ENCODE measurements at regions not wholly inside any gene's neighbourhood (a gene's known extent, or its start where the extent isn't known, plus 50 kb on each side); places are given as distances from the start of the nearest gene placed in this dataset.
"Not testable (repeated sequence)": the region's sequence is repeated elsewhere in the genome, so short reads cannot be mapped to it uniquely, and the experiment has no call there.

DNA sequence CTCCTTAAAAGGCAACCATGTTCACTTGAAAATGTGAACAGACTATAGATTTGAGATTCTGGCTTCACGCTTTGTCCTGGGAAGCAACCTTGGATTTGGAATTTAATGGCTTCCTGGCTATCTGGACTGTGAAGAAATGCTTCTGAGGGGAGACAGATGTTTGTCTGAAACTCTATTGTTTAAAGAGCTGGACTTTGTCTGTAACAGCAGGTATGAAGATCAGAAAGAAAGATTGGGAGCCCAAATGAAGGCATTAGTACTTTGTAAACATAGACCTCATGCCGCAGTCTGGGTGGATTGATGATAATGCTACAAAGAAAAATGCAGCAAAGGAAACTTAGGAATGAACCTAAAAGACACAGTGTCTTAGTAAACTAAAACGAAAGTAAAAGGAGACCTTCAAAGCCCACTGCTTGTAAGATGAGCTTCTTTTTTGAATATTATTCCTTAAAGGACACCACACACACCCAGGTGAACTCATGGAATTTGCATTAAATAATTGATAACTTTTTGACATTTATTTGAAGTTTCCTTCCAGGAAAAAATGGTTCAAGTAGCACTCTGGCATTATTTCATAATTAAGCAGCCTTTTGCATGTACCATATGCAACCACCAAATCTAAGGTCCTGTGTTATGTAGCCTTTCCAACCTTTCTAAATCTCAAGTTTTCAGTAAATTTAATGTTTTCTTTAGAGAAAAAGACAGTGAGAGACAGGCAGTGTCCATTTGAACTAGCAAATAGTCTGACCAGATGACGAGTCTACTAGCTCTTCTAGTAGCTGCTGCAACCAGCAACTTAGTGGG lies 119.9 kb downstream of the SPDYE17 start:
- not testable (repeated sequence) for H3K4me1 ChIP-seq

DNA sequence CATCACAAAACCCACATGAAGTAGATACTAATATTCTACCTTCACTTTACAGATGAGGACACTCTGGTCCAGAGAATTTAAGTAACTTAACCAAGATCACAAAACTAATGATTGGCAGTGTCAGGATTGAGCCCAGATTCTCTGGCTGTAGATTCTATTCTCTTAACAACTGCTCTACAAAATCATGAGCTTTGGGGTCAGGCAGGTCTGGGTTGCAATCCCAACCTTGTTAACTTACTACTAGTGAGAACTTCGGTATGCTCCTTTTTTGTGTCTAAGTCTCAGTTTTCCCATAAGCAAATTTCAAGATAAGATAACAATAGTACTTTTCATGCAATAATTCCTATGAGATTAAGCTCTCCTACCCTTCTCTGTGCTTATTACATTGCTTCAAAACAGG lies 127.5 kb downstream of the SPDYE17 start:
- H3K36me3 ChIP-seq; ATAC-seq; DNase-seq; H3K27ac ChIP-seq; H3K4me1 ChIP-seq; H3K4me3 ChIP-seq; H3K9me3 ChIP-seq; intact Hi-C loops (cut with DNase I); H3K27me3 ChIP-seq: not testable (repeated sequence)
- FAIRE-seq = peak; percentile 37
- WGBS, 2 donors = no CpG with 5 or more reads among the region's 1 CpG

More for the DNA sequence above, 119.9 kb downstream of the SPDYE17 start:
- H3K4me3 ChIP-seq; H3K27ac ChIP-seq; H3K27me3 ChIP-seq; DNase-seq; ATAC-seq; intact Hi-C loops (cut with DNase I); H3K9me3 ChIP-seq; H3K36me3 ChIP-seq; FAIRE-seq: not testable (repeated sequence)
- WGBS, 2 donors = 39% methylated on average over 4 of the region's 4 CpGs

DNA sequence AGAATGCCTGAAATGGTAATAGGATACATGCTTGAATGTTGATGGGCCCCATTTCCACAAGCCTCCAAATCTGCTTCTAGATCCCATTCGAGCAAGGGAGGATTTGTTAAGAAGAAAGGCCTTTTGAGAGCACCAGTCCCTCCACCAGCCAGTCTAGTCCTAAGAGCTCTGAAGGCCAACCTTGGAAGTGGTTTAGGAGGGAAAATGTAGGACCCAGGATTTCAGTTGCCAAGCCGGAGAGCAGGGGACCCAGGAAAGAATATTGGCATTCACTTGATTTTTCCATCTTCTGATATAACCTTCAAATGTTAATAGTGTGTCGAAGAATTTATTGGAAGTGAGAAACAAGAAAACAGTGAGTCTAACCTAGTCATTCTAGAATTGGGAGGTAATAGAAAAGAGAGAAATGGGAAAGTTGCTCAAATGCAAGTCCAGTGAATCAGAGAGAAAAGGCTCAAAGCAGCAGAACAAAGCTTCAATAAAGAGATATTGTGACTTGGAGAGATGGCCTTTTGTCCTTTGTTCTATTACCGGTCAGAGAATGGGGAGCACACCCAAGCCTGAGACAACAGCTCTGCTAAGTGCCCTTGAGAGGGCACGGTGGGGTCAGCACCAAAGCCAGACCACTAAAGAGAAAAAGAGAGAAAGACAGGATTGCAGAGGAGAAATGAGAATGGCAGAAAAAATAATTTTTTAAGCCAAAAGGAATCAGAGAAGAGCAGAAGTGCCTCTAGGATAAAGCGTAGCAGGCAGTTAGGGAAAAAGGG lies 130.0 kb downstream of the SPDYE17 start:
- H3K36me3 ChIP-seq; ATAC-seq; intact Hi-C loops (cut with DNase I); H3K27me3 ChIP-seq; H3K9me3 ChIP-seq; H3K4me1 ChIP-seq; FAIRE-seq; DNase-seq; H3K4me3 ChIP-seq; H3K27ac ChIP-seq: not testable (repeated sequence)
- WGBS, 2 donors = 78 to 82% methylated on average over 5 to 6 of the region's 6 CpGs

DNA sequence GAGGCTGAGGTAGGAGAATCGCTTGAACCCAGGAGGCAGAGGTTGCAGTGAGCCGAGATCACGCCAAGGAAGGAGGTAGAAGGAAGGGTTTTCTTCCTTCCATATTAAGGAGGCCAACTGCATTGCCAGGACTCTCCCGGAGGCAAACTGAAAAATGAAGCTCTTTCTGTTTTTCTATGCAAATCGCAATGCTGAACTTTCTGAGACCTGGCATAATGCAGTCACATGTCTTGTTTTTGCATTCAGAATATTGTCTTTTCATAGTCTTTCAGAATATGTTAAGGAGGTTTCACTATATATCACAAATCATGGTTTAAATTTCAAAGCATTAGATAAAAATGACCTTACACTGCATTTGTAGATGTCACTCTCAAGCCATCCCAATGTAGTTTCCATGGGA lies 133.4 kb downstream of the SPDYE17 start:
- H3K36me3 ChIP-seq; H3K9me3 ChIP-seq; DNase-seq; H3K27me3 ChIP-seq; H3K4me1 ChIP-seq; H3K4me3 ChIP-seq; H3K27ac ChIP-seq; ATAC-seq; FAIRE-seq; intact Hi-C loops (cut with DNase I): not testable (repeated sequence)
- 90 to 98% methylated on average over 5 of the region's 5 CpGs for WGBS, 2 donors

DNA sequence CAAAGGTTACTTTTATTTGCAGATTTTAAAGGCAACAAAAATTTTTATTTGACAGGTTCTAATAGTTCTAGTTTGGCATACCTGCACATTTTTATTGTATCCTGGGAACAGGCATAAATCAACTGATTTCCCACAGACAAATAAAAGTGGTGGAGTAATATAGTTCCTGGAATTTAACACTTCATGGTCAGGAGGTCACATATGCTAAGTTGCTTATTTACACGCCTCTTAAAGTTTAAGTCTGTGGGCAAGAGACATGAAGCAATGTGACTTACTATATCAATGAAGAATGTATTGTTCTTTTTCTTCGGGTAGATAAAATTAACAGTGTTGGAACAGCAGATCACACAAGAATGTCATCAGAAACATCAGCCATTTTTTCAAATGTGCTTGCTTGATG lies 135.2 kb downstream of the SPDYE17 start:
- H3K4me1 ChIP-seq; H3K27ac ChIP-seq; H3K36me3 ChIP-seq; intact Hi-C loops (cut with DNase I); ATAC-seq; H3K9me3 ChIP-seq; DNase-seq; FAIRE-seq; H3K4me3 ChIP-seq; H3K27me3 ChIP-seq: not testable (repeated sequence)
- 64 to 68% methylated on average over 2 of the region's 2 CpGs for WGBS, 2 donors

DNA sequence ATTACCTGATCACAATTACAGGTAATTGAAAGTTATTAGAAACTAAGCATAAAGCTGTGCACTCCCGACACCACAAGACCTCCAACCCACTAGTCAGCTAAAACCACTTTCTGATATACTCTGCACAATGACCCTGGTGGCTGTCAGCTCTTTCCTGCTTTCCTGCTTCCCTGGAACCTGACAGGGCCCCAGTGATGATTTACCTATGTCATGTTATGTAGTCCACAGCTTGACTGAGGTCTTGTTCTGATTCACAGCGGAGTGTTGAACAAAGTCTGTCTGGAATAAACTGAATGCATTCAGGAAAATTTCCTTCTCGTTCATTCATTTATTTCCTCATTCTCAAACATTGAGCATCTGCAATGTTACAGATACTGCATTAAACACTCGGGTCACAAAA lies 136.5 kb downstream of the SPDYE17 start:
- H3K27ac ChIP-seq; H3K27me3 ChIP-seq; H3K4me1 ChIP-seq; FAIRE-seq; H3K4me3 ChIP-seq; H3K36me3 ChIP-seq; ATAC-seq; DNase-seq; H3K9me3 ChIP-seq; intact Hi-C loops (cut with DNase I): not testable (repeated sequence)
- WGBS, 2 donors = 63 to 73% methylated on average over 4 of the region's 4 CpGs

DNA sequence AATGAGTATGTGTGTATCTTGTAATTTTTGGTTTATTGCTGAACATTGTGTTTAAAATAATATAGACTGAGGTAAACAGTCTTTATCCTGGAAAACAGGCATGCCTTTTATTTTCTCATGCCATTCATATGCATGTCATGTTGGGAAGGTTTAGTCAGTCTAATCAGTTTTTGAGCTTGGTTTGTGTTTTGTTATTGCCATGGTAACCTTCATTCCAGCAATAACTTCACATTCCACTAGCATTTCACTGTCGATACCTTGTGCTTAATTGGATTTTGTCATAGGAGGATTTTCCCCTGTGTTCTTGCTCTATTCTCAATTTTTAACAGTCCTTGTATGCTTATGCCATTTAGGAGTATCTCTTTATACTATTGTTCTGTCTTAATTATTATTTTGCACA lies 140.4 kb downstream of the SPDYE17 start:
- H3K9me3 ChIP-seq; H3K4me1 ChIP-seq; H3K27ac ChIP-seq; H3K27me3 ChIP-seq; FAIRE-seq; intact Hi-C loops (cut with DNase I); H3K36me3 ChIP-seq; H3K4me3 ChIP-seq; DNase-seq: not testable (repeated sequence)
- WGBS, 2 donors = 25 to 41% methylated on average over 1 of the region's 1 CpG
- ATAC-seq = peak in 1 of 4 donors; percentile 37

DNA sequence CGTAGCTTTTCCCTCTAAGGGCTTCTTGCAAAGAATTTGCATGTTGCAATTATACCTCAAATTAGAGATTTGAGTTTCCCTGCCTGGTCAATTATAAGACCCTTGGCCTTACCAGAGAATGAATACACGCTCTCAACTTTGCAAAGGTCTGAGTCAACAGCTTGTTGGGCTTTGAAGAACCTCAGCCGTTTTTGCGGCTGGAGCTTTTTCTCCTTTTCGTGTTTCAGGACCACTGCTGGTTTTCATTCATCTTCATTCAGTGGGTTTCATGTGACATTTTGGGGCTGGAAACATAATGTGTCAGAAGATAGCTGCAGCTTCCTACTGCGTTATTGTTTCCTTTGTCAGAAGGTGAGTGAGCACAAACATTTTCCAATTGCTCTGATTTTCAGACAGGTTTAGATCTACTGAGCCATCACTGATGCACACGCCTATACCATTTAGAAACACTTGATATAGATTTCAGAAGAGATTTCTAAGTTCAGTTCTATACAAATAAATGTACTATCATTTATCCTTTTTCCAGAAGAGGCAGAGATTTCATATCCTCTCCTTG lies 152.3 kb downstream of the SPDYE17 start:
- H3K27ac ChIP-seq; H3K9me3 ChIP-seq; H3K4me3 ChIP-seq; H3K36me3 ChIP-seq; FAIRE-seq; H3K4me1 ChIP-seq; H3K27me3 ChIP-seq; intact Hi-C loops (cut with DNase I); DNase-seq; ATAC-seq: not testable (repeated sequence)
- 76 to 81% methylated on average over 5 to 7 of the region's 7 CpGs for WGBS, 2 donors

DNA sequence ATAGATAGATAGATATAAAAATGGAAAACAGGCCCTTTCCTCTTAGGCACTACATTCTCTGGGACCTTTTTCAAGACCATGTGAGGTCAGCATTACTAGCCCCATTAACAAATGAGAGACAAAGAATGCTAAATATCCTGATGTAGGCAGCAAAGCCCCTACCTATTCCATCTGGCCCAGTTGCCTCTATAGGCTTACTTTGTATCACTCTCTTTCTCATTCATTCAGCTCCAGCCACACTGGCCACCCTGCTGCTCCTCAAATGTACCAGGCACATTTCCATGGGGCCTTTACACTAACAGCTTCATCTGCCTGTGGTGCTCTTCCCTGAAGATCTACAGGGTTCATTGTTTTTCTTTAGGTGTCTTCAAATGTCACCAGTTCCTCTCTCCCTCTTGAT lies 156.4 kb downstream of the SPDYE17 start:
- H3K27ac ChIP-seq; H3K4me3 ChIP-seq; H3K27me3 ChIP-seq; H3K36me3 ChIP-seq; H3K4me1 ChIP-seq; FAIRE-seq; ATAC-seq; intact Hi-C loops (cut with DNase I); DNase-seq; H3K9me3 ChIP-seq: not testable (repeated sequence)

DNA sequence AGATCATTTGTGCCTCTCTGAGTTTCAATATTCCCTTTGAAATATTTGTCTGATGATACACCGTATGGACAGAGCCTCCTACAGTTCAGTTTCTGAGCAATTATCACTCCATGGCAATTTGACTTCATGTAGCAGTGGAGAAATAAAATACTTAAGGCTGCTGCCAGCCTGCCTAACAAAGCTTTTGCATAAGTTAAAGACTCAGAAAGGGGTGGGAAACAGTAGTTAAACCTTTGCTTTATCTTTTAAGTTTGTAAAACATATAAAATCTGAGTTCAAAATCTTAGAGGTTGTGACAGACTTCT lies 161.7 kb downstream of the SPDYE17 start:
- 20 to 28% methylated on average over 1 of the region's 1 CpG for WGBS, 2 donors
- H3K27ac ChIP-seq; ATAC-seq; FAIRE-seq; H3K9me3 ChIP-seq; H3K4me1 ChIP-seq; H3K27me3 ChIP-seq; intact Hi-C loops (cut with DNase I); H3K36me3 ChIP-seq; DNase-seq; H3K4me3 ChIP-seq: not testable (repeated sequence)

DNA sequence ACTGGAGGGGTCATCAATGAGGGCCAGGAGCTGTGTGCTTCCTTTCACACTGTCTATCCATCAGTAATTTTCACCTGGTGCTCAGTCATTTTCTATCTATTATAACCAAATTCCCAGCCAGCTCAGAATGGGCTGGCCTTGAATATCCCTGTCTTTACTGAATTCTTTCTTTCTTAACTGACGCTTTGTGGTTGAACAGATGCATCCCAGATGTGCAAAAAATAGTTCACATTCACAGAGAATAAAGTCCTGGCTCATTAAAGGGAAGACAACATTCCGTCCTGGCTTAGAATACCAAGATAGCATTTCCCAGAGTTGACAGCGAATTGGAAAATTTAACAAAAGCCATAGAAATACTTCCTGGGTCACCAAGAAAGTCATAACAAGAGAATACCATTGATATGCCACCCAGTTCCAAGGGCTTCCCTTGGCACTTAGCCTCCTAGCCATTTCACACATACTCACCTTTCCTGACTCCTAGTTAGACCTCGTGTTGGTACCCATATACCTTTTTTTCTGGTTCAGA lies 164.7 kb downstream of the SPDYE17 start:
- DNase-seq; H3K27me3 ChIP-seq; H3K4me3 ChIP-seq; H3K36me3 ChIP-seq; H3K4me1 ChIP-seq; intact Hi-C loops (cut with DNase I); FAIRE-seq; H3K27ac ChIP-seq; H3K9me3 ChIP-seq; ATAC-seq: not testable (repeated sequence)
- 81 to 91% methylated on average over 3 to 4 of the region's 4 CpGs for WGBS, 2 donors

DNA sequence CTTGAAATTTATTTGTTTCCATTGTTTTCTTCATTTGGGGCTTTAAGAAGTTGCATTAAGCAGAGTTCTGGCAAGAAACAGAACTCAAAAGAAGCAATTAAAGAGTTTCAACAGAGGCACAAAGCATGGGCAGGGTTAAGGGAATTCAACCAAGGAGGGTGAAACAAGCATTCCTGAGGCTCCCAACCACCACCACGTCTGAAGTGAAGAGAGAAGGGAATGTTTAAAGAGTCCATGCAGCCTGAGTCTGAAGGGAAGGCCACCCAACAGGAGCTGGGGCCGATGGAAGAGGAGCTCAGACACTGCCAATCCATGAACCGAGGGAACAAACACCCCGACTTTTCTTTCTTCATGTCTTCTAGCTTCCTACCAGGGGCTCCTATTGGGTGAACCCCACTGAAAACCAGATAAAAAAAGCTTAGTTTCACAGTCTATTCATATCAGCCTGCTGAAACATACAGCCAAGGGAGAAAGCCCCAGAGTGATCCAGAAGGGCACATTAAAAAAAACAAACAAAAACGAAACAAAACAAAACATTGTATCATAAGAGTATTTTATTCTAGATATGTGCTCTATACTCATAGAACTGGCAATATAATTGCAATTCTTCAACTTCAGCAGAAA lies 168.9 kb downstream of the SPDYE17 start:
- FAIRE-seq; H3K36me3 ChIP-seq; H3K9me3 ChIP-seq; DNase-seq; ATAC-seq; H3K27me3 ChIP-seq; intact Hi-C loops (cut with DNase I); H3K4me3 ChIP-seq; H3K27ac ChIP-seq; H3K4me1 ChIP-seq: not testable (repeated sequence)
- WGBS, 2 donors = 53 to 62% methylated on average over 1 of the region's 5 CpGs

Measured in pancreas (tissue), 10 donors.